Vagina (tissue), 2 donors: ENCODE measurements at regions not wholly inside any gene's neighbourhood (a gene's known extent, or its start where the extent isn't known, plus 50 kb on each side); places are given as distances from the start of the nearest gene placed in this dataset.

ENCODE experiments used
- CTCF ChIP-seq, 3 experiments: fragments of 450-650 bp in 2 of 3; fragments of 200-600 bp in 1 of 3; sonication (generic) in 1 of 3; IDR thresholded peaks; one replicate each; pipeline ENCODE4 v1.5.1; 2017 to 2019; ENCODE audit warnings: antibody characterized with exemption in 3 of 3, mild to moderate bottlenecking in 2 of 3, moderate library complexity in 2 of 3
- POLR2A ChIP-seq, 2 donors: fragments of 450-650 bp; IDR thresholded peaks; one replicate each; pipeline ENCODE4 v1.6.1; 2017; ENCODE audit warnings: antibody characterized with exemption in 2 of 2, mild to moderate bottlenecking in 2 of 2, moderate library complexity in 2 of 2

- TF ChIP-seq CTCF (IDR thresholded peaks at IDR 0.05) (no peak), POLR2A (IDR thresholded peaks at IDR 0.05) (no peak)
Observed at GRCh38 chr2:114020668-114021067, 130.8 kb downstream of the ACTR3 start.
